K562 (cell line): ENCODE measurements at regions not wholly inside any gene's neighbourhood (a gene's known extent, or its start where the extent isn't known, plus 50 kb on each side); places are given as distances from the start of the nearest gene placed in this dataset.

Experiments
- ATAC-seq: fragments of 200-7000 bp; cut with Tn5 transposase; 3 replicates; pipeline ENCODE4 v1.9.1; 2020; ENCODE audit warnings: moderate library complexity
- BruUV-seq: library from RNA; stranded (reverse); fragments of 400-500 nt; replicated peaks from 2 replicates; lab custom pipeline; 2021; lab: Mats Ljungman, UMichigan
- CTCF ChIA-PET: fragments of 300-600 bp; formaldehyde crosslinking; extraction: SDS; loops from one replicate; lab custom pipeline; 2021; ENCODE audit warnings: low intra/inter-chr PET ratio; lab: Yijun Ruan, JAX
- POLR2A ChIA-PET: fragments of 300-600, 350-650 bp; sonication (Branson Sonifier 250); formaldehyde crosslinking; extraction: SDS; loops from one replicate; lab custom pipeline; 2021; ENCODE audit warnings: antibody characterized with exemption, inconsistent platforms; lab: Yijun Ruan, JAX
- DNase-seq, 4 experiments: peaks; one replicate each; pipeline versions ENCODE4 v3.0.0 to v3.0.0-alpha.2; 2011 to 2018; ENCODE audit warnings: low spot score in 3 of 4, mixed read lengths in 3 of 4; ENCODE audit errors: extremely low read depth in 1 of 4
- FAIRE-seq: peaks from 2 replicates; lab custom pipeline; 2011; peaks lifted over from hg19 to GRCh38; lab: Jason Lieb, UNC
- H2AFZ ChIP-seq: 2 replicates; pipeline ENCODE4 v1.6.0; 2011; ENCODE audit warnings: low read depth, low read length, control low read depth, inconsistent platforms
- H3K27ac ChIP-seq: fragments of 200-600 bp; 3 replicates; pipeline ENCODE4 v1.8.0; 2011; ENCODE audit warnings: low read depth, mild to moderate bottlenecking, control low read depth, inconsistent platforms, low read length, moderate library complexity, mixed read lengths; ENCODE audit errors: extremely low read depth
- H3K27me3 ChIP-seq, 2 experiments: fragments of 300-600 bp in 1 of 2; 2 replicates in 1 of 2; 3 replicates in 1 of 2; pipeline versions ENCODE4 v1.6.0 to v1.8.0; 2011; ENCODE audit warnings: inconsistent platforms in 2 of 2, low read length in 2 of 2, mild to moderate bottlenecking in 1 of 2, mixed read lengths in 1 of 2, moderate library complexity in 1 of 2; ENCODE audit not compliant: control insufficient read depth in 2 of 2, insufficient read depth in 2 of 2
- H3K36me3 ChIP-seq: fragments of 300-600 bp; 3 replicates; pipeline ENCODE4 v1.8.0; 2011; ENCODE audit warnings: mild to moderate bottlenecking, low read length, inconsistent platforms; ENCODE audit not compliant: control insufficient read depth, insufficient read depth
- H3K4me1 ChIP-seq, 2 experiments: fragments of 200-600 bp in 1 of 2; replicated peaks in 1 of 2; 2 replicates in 1 of 2; 3 replicates in 1 of 2; pipeline versions ENCODE4 v1.5.1 to v1.8.0; 2011; ENCODE audit warnings: inconsistent platforms in 2 of 2, low read length in 2 of 2, mild to moderate bottlenecking in 1 of 2, mixed read lengths in 1 of 2, moderate library complexity in 1 of 2; ENCODE audit not compliant: control insufficient read depth in 2 of 2, insufficient read depth in 2 of 2
- H3K4me2 ChIP-seq: 2 replicates; pipeline ENCODE4 v1.6.1; 2011; ENCODE audit warnings: low read length, control low read depth, inconsistent platforms, mixed read lengths; ENCODE audit not compliant: insufficient read depth
- H3K4me3 ChIP-seq: fragments of 200-600 bp; sonication (generic), shearing (Covaris generic); 2 replicates; pipeline ENCODE4 v1.5.1; 2016; ENCODE audit warnings: control low read depth, inconsistent platforms
- H3K79me2 ChIP-seq: fragments of 200-600 bp; 3 replicates; pipeline ENCODE4 v1.8.0; 2011; ENCODE audit warnings: low read length, inconsistent platforms; ENCODE audit not compliant: control insufficient read depth, insufficient read depth
- H3K9ac ChIP-seq, 2 experiments: 2 replicates each; pipeline versions ENCODE4 v1.6.0 to v1.6.1; 2011; ENCODE audit warnings: low read depth in 2 of 2, low read length in 2 of 2, control low read depth in 1 of 2, inconsistent platforms in 1 of 2, mild to moderate bottlenecking in 1 of 2, mixed read lengths in 1 of 2; ENCODE audit not compliant: insufficient read depth in 1 of 2
- H3K9me1 ChIP-seq: one replicate; pipeline ENCODE4 v1.6.0; 2011; ENCODE audit warnings: inconsistent platforms, mild to moderate bottlenecking, low read length, moderate library complexity; ENCODE audit not compliant: control insufficient read depth, insufficient read depth
- H3K9me3 ChIP-seq: replicated peaks from 2 replicates; pipeline ENCODE4 v1.5.1; 2011; ENCODE audit warnings: low read depth, low read length, inconsistent platforms; ENCODE audit not compliant: control insufficient read depth, insufficient read depth
- H4K20me1 ChIP-seq: replicated peaks from 2 replicates; pipeline ENCODE4 v1.6.1; 2011; ENCODE audit warnings: low read length, inconsistent platforms, mixed read lengths; ENCODE audit not compliant: control insufficient read depth, insufficient read depth
- BMI1 ChIP-seq: fragments of 150-350 bp; IDR thresholded peaks from 2 replicates; pipeline ENCODE4 v1.6.1; 2014; ENCODE audit warnings: low read length
- CTBP1 ChIP-seq: fragments of 450-650 bp; IDR thresholded peaks from 2 replicates; pipeline ENCODE4 v1.6.1; 2016; ENCODE audit warnings: borderline replicate concordance
- MEF2D ChIP-seq: conservative IDR thresholded peaks from 2 replicates; pipeline ENCODE4 v1.6.1; 2016; ENCODE audit warnings: low read depth, missing genetic modification characterization, missing compliant biosample characterization
- PYGO2 ChIP-seq: fragments of 450-650 bp; IDR thresholded peaks from 2 replicates; pipeline ENCODE4 v1.6.1; 2016; ENCODE audit warnings: mild to moderate bottlenecking, missing genetic modification characterization, moderate library complexity, missing compliant biosample characterization
- TFAP4 ChIP-seq: sonication (generic); formaldehyde crosslinking; IDR thresholded peaks from 2 replicates; pipeline ENCODE4 v1.8.0; 2022; ENCODE audit warnings: missing genetic modification reagents, mild to moderate bottlenecking, moderate library complexity, borderline replicate concordance
- ZBTB8A ChIP-seq: fragments of 450-650 bp; IDR thresholded peaks from 2 replicates; pipeline ENCODE4 v1.6.1; 2018; ENCODE audit warnings: mild to moderate bottlenecking, moderate library complexity; ENCODE audit not compliant: partially characterized antibody
- ZNF140 ChIP-seq: fragments of 250-450 bp; sonication (Bioruptor Pico); IDR thresholded peaks from 2 replicates; pipeline ENCODE4 v1.8.0; 2021; ENCODE audit warnings: moderate library complexity, mild to moderate bottlenecking, inconsistent platforms
- ZNF316 ChIP-seq: fragments of 450-650 bp; IDR thresholded peaks from 2 replicates; pipeline ENCODE4 v1.6.1; 2016
- WGBS: fragments of 100-300 bp; shearing (Covaris generic); methylation state at CpG from one replicate; pipeline ENCODE4 v1.1.6; 2016; ENCODE audit warnings: low coverage, mixed read lengths; ENCODE audit not compliant: insufficient coverage; ENCODE audit errors: missing lambda C conversion rate; 5-methylcytosine and 5-hydroxymethylcytosine counted together
- in situ Hi-C: fragments of 300-500 bp; cut with MboI; formaldehyde crosslinking; loops from 4 replicates; pipeline ENCODE4 v1.15.0; 2018; ENCODE audit warnings: inconsistent platforms, mixed read lengths
- intact Hi-C: fragments of 100-400 bp; cut with micrococcal nuclease; formaldehyde crosslinking; loops from 2 replicates; pipeline ENCODE4 v1.14.2; 2022

- no peaks in the 10 kb centered on the region for H3K4me1 ChIP-seq
- H4K20me1 ChIP-seq: no peaks in the 10 kb centered on the region
- TF ChIP-seq MEF2D (tag) (no peak), PYGO2 (tag) (no peak), TFAP4 (no peak)
- H3K9ac ChIP-seq: no peak overlapping the region
- no peak overlapping the region for H3K27ac ChIP-seq
- no peak overlapping the region for H3K4me2 ChIP-seq
- H3K4me3 ChIP-seq: no peak overlapping the region
- 2% methylated on average over 5 of the region's 5 CpGs for WGBS
- no TSS peak for BruUV-seq
- H3K79me2 ChIP-seq: no peaks in the 10 kb centered on the region
- no peak overlapping the region for H2AFZ ChIP-seq
- in situ Hi-C loops (no loop called here), intact Hi-C loops (no loop called here)
- ATAC-seq (no peak), DNase-seq (no peak), FAIRE-seq (no peak)
- H3K9me3 ChIP-seq: no peaks in the 10 kb centered on the region
- no peaks in the 10 kb centered on the region for H3K9me1 ChIP-seq
- ChIA-PET CTCF (no interaction called here), POLR2A (interaction anchor here (1.6 kb wide), 1 partner anchor 15 kb away, joined by 7 read pairs; no protein-coding TSS in a partner anchor)
- H3K36me3 ChIP-seq: no peaks in the 10 kb centered on the region
- peaks cover 5 to 21% of the 10 kb centered on the region in 2 experiments; a peak in 3 of 5 replicates for H3K27me3 ChIP-seq
Measured at GRCh38 chr1:55300975-55301374, 85.8 kb upstream of the USP24 start.

GRCh38 chr1:55298167-55298894 is 83.2 kb upstream of the USP24 start:
- no peak for ATAC-seq
- BruUV-seq: no TSS peak
- peaks cover 5 to 21% of the 10 kb centered on the region in 2 experiments; a peak in 3 of 5 replicates for H3K27me3 ChIP-seq
- intact Hi-C loops (no loop called here), in situ Hi-C loops (no loop called here)
- H3K27ac ChIP-seq: no peak overlapping the region
- ChIA-PET POLR2A (interaction anchor here (0.7 kb wide), 1 partner anchor 15 kb away, joined by 3 read pairs; no protein-coding TSS in a partner anchor), CTCF (no interaction called here)
- no peaks in the 10 kb centered on the region for H3K9me1 ChIP-seq
- H3K9me3 ChIP-seq: no peaks in the 10 kb centered on the region
- no peak overlapping the region for H2AFZ ChIP-seq
- no peak for FAIRE-seq
- no peak overlapping the region for H3K9ac ChIP-seq
- no peak for DNase-seq
- H3K79me2 ChIP-seq: no peaks in the 10 kb centered on the region
- 1% methylated on average over 10 of the region's 10 CpGs for WGBS
- no peak overlapping the region for H3K4me2 ChIP-seq
- no peaks in the 10 kb centered on the region for H4K20me1 ChIP-seq
- H3K4me3 ChIP-seq: no peak overlapping the region
- H3K36me3 ChIP-seq: no peaks in the 10 kb centered on the region
- TF ChIP-seq ZNF140 (CRISPR knock-in tag): no peak
- TF ChIP-seq CTBP1: no peak
- no peak for TF ChIP-seq ZNF316
- no peak for TF ChIP-seq ZBTB8A
- no peak for TF ChIP-seq BMI1
- H3K4me1 ChIP-seq: no peaks in the 10 kb centered on the region
